SK-N-SH (cell line): ENCODE measurements at regions not wholly inside any gene's neighbourhood (a gene's known extent, or its start where the extent isn't known, plus 50 kb on each side); places are given as distances from the start of the nearest gene placed in this dataset.

ENCODE experiments used
- CTCF ChIA-PET: fragments of 300-600, 350-600 bp; formaldehyde crosslinking; extraction: SDS; loops from one replicate; lab custom pipeline; 2021; lab: Yijun Ruan, JAX
- POLR2A ChIA-PET: fragments of 350-600 bp; sonication (Branson Sonifier 250); formaldehyde crosslinking; extraction: SDS; loops from one replicate; lab custom pipeline; 2020; ENCODE audit warnings: antibody characterized with exemption, inconsistent platforms; lab: Yijun Ruan, JAX
- DNase-seq: peaks from one replicate; pipeline ENCODE4 v3.0.0; 2012
- H2AFZ ChIP-seq: fragments of 200-600 bp; sonication (generic); 2 replicates; pipeline ENCODE4 v1.8.1; 2016; ENCODE audit warnings: antibody characterized with exemption, mild to moderate bottlenecking, low read depth
- H3F3A ChIP-seq: fragments of 200-600 bp; sonication (generic); replicated peaks from 2 replicates; pipeline ENCODE3; 2016; ENCODE audit warnings: antibody characterized with exemption, mild to moderate bottlenecking; ENCODE audit not compliant: insufficient read depth
- H3K27ac ChIP-seq, 2 experiments: fragments of 200-500 bp in 1 of 2; fragments of 200-600 bp in 1 of 2; sonication (Bioruptor generic) in 1 of 2; sonication (generic), shearing (Covaris generic) in 1 of 2; 2 replicates each; pipeline versions ENCODE4 v1.5.1 to v1.6.1; 2014 to 2016; ENCODE audit warnings: low read depth in 2 of 2, inconsistent platforms in 1 of 2, low read length in 1 of 2, mild to moderate bottlenecking in 1 of 2, mixed read lengths in 1 of 2
- H3K27me3 ChIP-seq: fragments of 200-600 bp; sonication (generic), shearing (Covaris generic); 2 replicates; pipeline ENCODE4 v1.6.1; 2016; ENCODE audit warnings: mixed run types; ENCODE audit not compliant: insufficient read depth
- H3K36me3 ChIP-seq, 2 experiments: fragments of 200-500 bp in 1 of 2; fragments of 200-600 bp in 1 of 2; sonication (Bioruptor generic) in 1 of 2; sonication (generic) in 1 of 2; replicated peaks in 1 of 2; 2 replicates each; pipeline versions ENCODE3 to v1.5.1; 2014 to 2016; ENCODE audit warnings: low read length in 1 of 2, mild to moderate bottlenecking in 1 of 2; ENCODE audit not compliant: insufficient read depth in 2 of 2, control insufficient read depth in 1 of 2
- H3K4me1 ChIP-seq, 2 experiments: fragments of 200-500 bp in 1 of 2; fragments of 200-600 bp in 1 of 2; sonication (Bioruptor generic) in 1 of 2; sonication (generic), shearing (Covaris generic) in 1 of 2; 2 replicates each; pipeline versions ENCODE4 v1.5.1 to v1.6.1; 2014 to 2016; ENCODE audit warnings: low read depth in 1 of 2, low read length in 1 of 2, mixed run types in 1 of 2; ENCODE audit not compliant: insufficient read depth in 2 of 2, control insufficient read depth in 1 of 2
- H3K4me2 ChIP-seq: fragments of 200-600 bp; sonication (generic), shearing (Covaris generic); 2 replicates; pipeline ENCODE4 v1.6.1; 2017; ENCODE audit warnings: mixed run types
- H3K4me3 ChIP-seq, 2 experiments: fragments of 200-500 bp in 1 of 2; fragments of 200-600 bp in 1 of 2; sonication (Bioruptor generic) in 1 of 2; sonication (generic), shearing (Covaris generic) in 1 of 2; 2 replicates each; pipeline versions ENCODE4 v1.5.1 to v1.8.1; 2014 to 2016; ENCODE audit warnings: low read depth in 2 of 2, inconsistent platforms in 1 of 2, low read length in 1 of 2, mild to moderate bottlenecking in 1 of 2, mixed read lengths in 1 of 2, moderate library complexity in 1 of 2
- H3K79me2 ChIP-seq: fragments of 200-600 bp; sonication (generic); 2 replicates; pipeline ENCODE4 v1.8.1; 2017; ENCODE audit warnings: mild to moderate bottlenecking; ENCODE audit not compliant: insufficient read depth
- H3K9ac ChIP-seq: fragments of 200-600 bp; sonication (generic); 2 replicates; pipeline ENCODE4 v1.6.1; 2017; ENCODE audit warnings: mixed run types
- H3K9me2 ChIP-seq: fragments of 200-600 bp; sonication (generic); 2 replicates; pipeline ENCODE4 v1.6.1; 2017; ENCODE audit warnings: mixed run types
- H3K9me3 ChIP-seq: fragments of 200-600 bp; sonication (generic); 2 replicates; pipeline ENCODE4 v1.6.1; 2017; ENCODE audit warnings: mixed run types, mild to moderate bottlenecking, moderate library complexity
- H4K20me1 ChIP-seq: fragments of 200-600 bp; sonication (generic); 2 replicates; pipeline ENCODE4 v1.6.1; 2017; ENCODE audit warnings: mild to moderate bottlenecking, mixed run types; ENCODE audit not compliant: insufficient read depth
- CHD2 ChIP-seq: fragments of 150-350 bp; IDR thresholded peaks from 2 replicates; pipeline ENCODE4 v1.6.1; 2018; ENCODE audit warnings: low read length; ENCODE audit not compliant: partially characterized antibody
- ELF1 ChIP-seq: IDR thresholded peaks from 2 replicates; pipeline ENCODE4 v1.4.0; 2012
- EZH2phosphoT487 ChIP-seq: fragments of 200-600 bp; sonication (generic); IDR thresholded peaks from 2 replicates; pipeline ENCODE4 v1.6.1; 2017; ENCODE audit warnings: low read depth, mixed run types, mild to moderate bottlenecking, antibody characterized with exemption, moderate library complexity, borderline replicate concordance
- FOSL2 ChIP-seq: IDR thresholded peaks from 2 replicates; pipeline ENCODE4 v1.4.0; 2012; ENCODE audit warnings: low read depth, mild to moderate bottlenecking, moderate library complexity, borderline replicate concordance
- GABPA ChIP-seq: IDR thresholded peaks from 2 replicates; pipeline ENCODE4 v1.4.0; 2012; ENCODE audit warnings: low read depth, mild to moderate bottlenecking
- GATA2 ChIP-seq: sonication (generic); formaldehyde crosslinking; IDR thresholded peaks from 2 replicates; pipeline ENCODE4 v1.5.0; 2020; ENCODE audit warnings: mild to moderate bottlenecking, missing genetic modification reagents
- JUND ChIP-seq: IDR thresholded peaks from 2 replicates; pipeline ENCODE4 v1.4.0; 2012
- MEF2A ChIP-seq: IDR thresholded peaks from 2 replicates; pipeline ENCODE4 v1.4.0; 2012; ENCODE audit warnings: low read depth, borderline replicate concordance
- MXI1 ChIP-seq: IDR thresholded peaks from 2 replicates; pipeline ENCODE4 v1.6.1; 2012; ENCODE audit warnings: mild to moderate bottlenecking, low read depth, low read length, improper control_type of control experiment
- NRF1 ChIP-seq: IDR thresholded peaks from 2 replicates; pipeline ENCODE4 v1.6.1; 2012; ENCODE audit warnings: low read depth, mild to moderate bottlenecking, low read length
- PBX3 ChIP-seq: IDR thresholded peaks from 2 replicates; pipeline ENCODE4; 2012
- RAD21 ChIP-seq: IDR thresholded peaks from 2 replicates; pipeline ENCODE4 v1.6.1; 2012; ENCODE audit warnings: mild to moderate bottlenecking, low read length
- REST ChIP-seq: IDR thresholded peaks from 2 replicates; pipeline ENCODE4 v1.6.1; 2012; ENCODE audit warnings: mild to moderate bottlenecking, low read depth, low read length, moderate library complexity
- RFX5 ChIP-seq: IDR thresholded peaks from 2 replicates; pipeline ENCODE4 v1.6.1; 2012; ENCODE audit warnings: mild to moderate bottlenecking, improper control_type of control experiment, low read length
- SIN3A ChIP-seq: IDR thresholded peaks from 2 replicates; pipeline ENCODE4 v1.6.1; 2012; ENCODE audit warnings: low read depth, mild to moderate bottlenecking, low read length, moderate library complexity, borderline replicate concordance
- TAF1 ChIP-seq: IDR thresholded peaks from 2 replicates; pipeline ENCODE4 v1.6.1; 2012; ENCODE audit warnings: low read depth, mild to moderate bottlenecking, low read length, moderate library complexity, borderline replicate concordance
- USF1 ChIP-seq: IDR thresholded peaks from 2 replicates; pipeline ENCODE4 v1.4.0; 2012; ENCODE audit warnings: low read depth, borderline replicate concordance
- USF2 ChIP-seq: fragments of 150-350 bp; IDR thresholded peaks from 2 replicates; pipeline ENCODE4 v1.6.1; 2017; ENCODE audit warnings: antibody characterized with exemption, low read length, low read depth, borderline replicate concordance
- YY1 ChIP-seq: IDR thresholded peaks from 2 replicates; pipeline ENCODE4 v1.4.0; 2012; ENCODE audit warnings: low read depth, mild to moderate bottlenecking
- WGBS: methylation state at CpG from one replicate; pipeline ENCODE4 v1.1.6; 2017; ENCODE audit warnings: low lambda C conversion rate; 5-methylcytosine and 5-hydroxymethylcytosine counted together

GRCh38 chr2:176854062-176854461 is 358.5 kb upstream of the HNRNPA3 start:
- Histone ChIP-seq H3K9me2 (no peaks in the 10 kb centered on the region), H3K9me3 (no peaks in the 10 kb centered on the region), H3K4me1 (peaks cover 0 to 5% of the 10 kb centered on the region in 2 experiments; a peak in 2 of 4 replicates), H3K79me2 (no peaks in the 10 kb centered on the region), H3K27ac (no peak overlapping the region), H3F3A (no peaks in the 10 kb centered on the region), H2AFZ (no peak overlapping the region), H3K27me3 (no peaks in the 10 kb centered on the region), H4K20me1 (no peaks in the 10 kb centered on the region), H3K9ac (no peak overlapping the region), H3K4me3 (no peak overlapping the region), H3K4me2 (no peak overlapping the region), H3K36me3 (no peaks in the 10 kb centered on the region)
- DNase-seq = no peak
- ChIA-PET CTCF (interaction anchor here (1.0 to 1.6 kb wide), 2 partner anchors 16 to 26 kb away, joined by 3 to 4 read pairs; no protein-coding TSS in a partner anchor), POLR2A (no interaction called here)
- WGBS = 65% methylated on average over 1 of the region's 1 CpG
- TF ChIP-seq RFX5 (no peak), GATA2 (CRISPR knock-in tag) (no peak), GABPA (no peak), PBX3 (no peak), JUND (no peak), RAD21 (no peak), TAF1 (no peak), EZH2phosphoT487 (no peak), NRF1 (no peak), CHD2 (no peak), USF1 (no peak), SIN3A (no peak), YY1 (no peak), ELF1 (no peak), REST (no peak), USF2 (no peak), FOSL2 (no peak), MXI1 (no peak), MEF2A (no peak)
